WTC11 (cell line): ENCODE measurements at regions not wholly inside any gene's neighbourhood (a gene's known extent, or its start where the extent isn't known, plus 50 kb on each side); places are given as distances from the start of the nearest gene placed in this dataset.

ENCODE experiments used
- ATAC-seq: fragments of 200-7000 bp; cut with Tn5 transposase; 2 replicates; pipeline ENCODE4 v1.10.0; 2021; ENCODE audit warnings: mild to moderate bottlenecking, moderate library complexity
- CTCF ChIA-PET: fragments of 300-600 bp; sonication (Branson Sonifier 250); formaldehyde crosslinking; loops from one replicate; lab custom pipeline; 2021; ENCODE audit warnings: antibody characterized with exemption; lab: Charles Lee
- POLR2A ChIA-PET: fragments of 350-600 bp; sonication (Branson Sonifier 250); formaldehyde crosslinking; loops from one replicate; lab custom pipeline; 2021; ENCODE audit warnings: antibody characterized with exemption; lab: Charles Lee
- DNase-seq: peaks from one replicate; pipeline ENCODE4 v3.0.0; 2021; ENCODE audit warnings: low spot score
- H3K27ac Mint-ChIP-seq: 2 replicates; pipeline ENCODE4 v1.8.0; 2021; ENCODE audit warnings: mixed read lengths
- H3K27me3 Mint-ChIP-seq: 2 replicates; pipeline ENCODE4 v1.8.0; 2021; ENCODE audit warnings: low read depth, mild to moderate bottlenecking, moderate library complexity, mixed read lengths
- H3K36me3 Mint-ChIP-seq: 2 replicates; pipeline ENCODE4 v1.8.0; 2021; ENCODE audit warnings: mixed read lengths
- H3K4me1 Mint-ChIP-seq: 2 replicates; pipeline ENCODE4 v1.8.0; 2022; ENCODE audit warnings: mixed read lengths
- H3K4me3 Mint-ChIP-seq: 2 replicates; pipeline ENCODE4 v1.8.0; 2021; ENCODE audit warnings: mild to moderate bottlenecking, moderate library complexity, mixed read lengths
- H3K9me3 Mint-ChIP-seq: 2 replicates; pipeline ENCODE4 v1.8.0; 2021; ENCODE audit warnings: mixed read lengths
- AR ChIP-seq: fragments of 250-450 bp; sonication (Bioruptor Pico); IDR thresholded peaks from 2 replicates; pipeline ENCODE4 v1.9.0; 2021; ENCODE audit warnings: mild to moderate bottlenecking
- CREM ChIP-seq: sonication (generic); formaldehyde crosslinking; IDR thresholded peaks from 2 replicates; pipeline ENCODE4 v1.8.1; 2022; ENCODE audit warnings: mild to moderate bottlenecking, missing genetic modification reagents, moderate library complexity
- E2F1 ChIP-seq: sonication (generic); formaldehyde crosslinking; IDR thresholded peaks from 2 replicates; pipeline ENCODE4 v1.8.0; 2022; ENCODE audit warnings: mild to moderate bottlenecking, missing genetic modification reagents
- GRHL2 ChIP-seq: fragments of 250-450 bp; sonication (Bioruptor Pico); IDR thresholded peaks from 2 replicates; pipeline ENCODE4 v1.8.0; 2022; ENCODE audit warnings: mild to moderate bottlenecking, moderate library complexity; ENCODE audit not compliant: insufficient replicate concordance, severe bottlenecking
- HMGA2 ChIP-seq: fragments of 250-450 bp; sonication (Bioruptor Pico); IDR thresholded peaks from 2 replicates; pipeline ENCODE4 v1.4.0; 2021; ENCODE audit warnings: mild to moderate bottlenecking, moderate library complexity
- HMGXB4 ChIP-seq: sonication (generic); formaldehyde crosslinking; IDR thresholded peaks from 2 replicates; pipeline ENCODE4 v1.8.1; 2023; ENCODE audit warnings: mild to moderate bottlenecking, moderate library complexity, missing genetic modification reagents
- IRF1 ChIP-seq: sonication (generic); formaldehyde crosslinking; IDR thresholded peaks from 2 replicates; pipeline ENCODE4 v1.8.0; 2023; ENCODE audit warnings: missing genetic modification reagents
- MXD4 ChIP-seq: fragments of 250-450 bp; sonication (Bioruptor Pico); IDR thresholded peaks from 2 replicates; pipeline ENCODE4 v1.8.0; 2021; ENCODE audit warnings: mild to moderate bottlenecking, moderate library complexity, borderline replicate concordance
- NR2C2 ChIP-seq: sonication (generic); formaldehyde crosslinking; IDR thresholded peaks from 2 replicates; pipeline ENCODE4 v1.8.0; 2022; ENCODE audit warnings: mild to moderate bottlenecking, missing genetic modification reagents
- OVOL2 ChIP-seq: fragments of 250-450 bp; sonication (Bioruptor Pico); IDR thresholded peaks from 2 replicates; pipeline ENCODE4 v1.9.0; 2021; ENCODE audit warnings: mild to moderate bottlenecking, borderline replicate concordance
- PREB ChIP-seq: sonication (generic); formaldehyde crosslinking; IDR thresholded peaks from 2 replicates; pipeline ENCODE4 v1.8.1; 2022; ENCODE audit warnings: mild to moderate bottlenecking, missing genetic modification reagents, moderate library complexity, borderline replicate concordance
- PRRX2 ChIP-seq: fragments of 250-450 bp; sonication (Bioruptor Pico); IDR thresholded peaks from 2 replicates; pipeline ENCODE4 v1.8.0; 2021; ENCODE audit warnings: mild to moderate bottlenecking
- STAT6 ChIP-seq: sonication (generic); formaldehyde crosslinking; conservative IDR thresholded peaks from 2 replicates; pipeline ENCODE4 v1.8.1; 2023; ENCODE audit warnings: mild to moderate bottlenecking, low read depth, missing genetic modification reagents, moderate library complexity
- TP53 ChIP-seq: sonication (generic); formaldehyde crosslinking; IDR thresholded peaks from 2 replicates; pipeline ENCODE4 v1.8.1; 2023; ENCODE audit warnings: mild to moderate bottlenecking, missing genetic modification reagents
- ZNF532 ChIP-seq: fragments of 250-450 bp; sonication (Bioruptor Pico); IDR thresholded peaks from 2 replicates; pipeline ENCODE4 v1.9.0; 2021; ENCODE audit warnings: mild to moderate bottlenecking, borderline replicate concordance

- CTCF ChIA-PET = no interaction called here
Measured at GRCh38 chr9:80881940-80882339, 807.4 kb downstream of the TLE1 start.

More at GRCh38 chr9:80881940-80882339, 807.4 kb downstream of the TLE1 start:
- H3K27ac Mint-ChIP-seq = peak overlapping the region; percentile 45; the same call in 1 of the 2 replicates
- H3K9me3 Mint-ChIP-seq = no peaks in the 10 kb centered on the region
- H3K4me3 Mint-ChIP-seq = no peak overlapping the region
- no peaks in the 10 kb centered on the region for H3K27me3 Mint-ChIP-seq
- no peak for TF ChIP-seq PRRX2
- TF ChIP-seq ZNF532 = no peak
- no peak for TF ChIP-seq OVOL2 (CRISPR knock-in tag)
- TF ChIP-seq MXD4 (CRISPR knock-in tag) = no peak
- no peak for TF ChIP-seq HMGA2 (CRISPR knock-in tag)
- TF ChIP-seq CREM = no peak
- no peak for TF ChIP-seq NR2C2 (CRISPR knock-in tag)
- no peak for TF ChIP-seq STAT6 (CRISPR knock-in tag)
- TF ChIP-seq AR (CRISPR knock-in tag) = no peak
- TF ChIP-seq E2F1 (CRISPR knock-in tag) = no peak
- no peak for TF ChIP-seq IRF1 (CRISPR knock-in tag)
- TF ChIP-seq TP53 (CRISPR knock-in tag) = no peak
- TF ChIP-seq PREB (CRISPR knock-in tag) = no peak
- TF ChIP-seq HMGXB4 (CRISPR knock-in tag) = no peak
- no peak for TF ChIP-seq GRHL2 (CRISPR knock-in tag)
- peak; percentile 91 for ATAC-seq
- DNase-seq = peak; percentile 24
- H3K4me1 Mint-ChIP-seq = peaks cover 32% of the 10 kb centered on the region
- H3K36me3 Mint-ChIP-seq = no peaks in the 10 kb centered on the region
- POLR2A ChIA-PET = no interaction called here
